GM12878 (cell line): ENCODE measurements at regions not wholly inside any gene's neighbourhood (a gene's known extent, or its start where the extent isn't known, plus 50 kb on each side); places are given as distances from the start of the nearest gene placed in this dataset.

Source experiments
- ATAC-seq: fragments of 200-7000 bp; cut with Tn5 transposase; 3 replicates; pipeline ENCODE4 v1.9.1; 2020; ENCODE audit warnings: mild to moderate bottlenecking, moderate library complexity
- BruUV-seq: library from RNA; stranded (reverse); fragments of 400-500 nt; replicated peaks from 2 replicates; lab custom pipeline; 2021; lab: Mats Ljungman, UMichigan
- CTCF ChIA-PET: fragments of 300-600 bp; sonication (Branson Sonifier 250); formaldehyde crosslinking; extraction: SDS; loops from one replicate; lab custom pipeline; 2021; ENCODE audit warnings: inconsistent platforms; lab: Yijun Ruan, JAX
- POLR2A ChIA-PET: fragments of 350-600 bp; formaldehyde crosslinking; extraction: SDS; loops from one replicate; lab custom pipeline; 2021; ENCODE audit warnings: inconsistent platforms; lab: Charles Lee
- RAD21 ChIA-PET: fragments of 300-600 bp; sonication (Branson Sonifier 250); formaldehyde crosslinking; loops from one replicate; lab custom pipeline; 2023; ENCODE audit warnings: antibody characterized with exemption; ENCODE audit not compliant: unreplicated experiment; lab: Charles Lee
- SMC1A ChIA-PET: fragments of 300-600 bp; sonication (Branson Sonifier 250); formaldehyde crosslinking; loops from one replicate; lab custom pipeline; 2023; ENCODE audit not compliant: unreplicated experiment, uncharacterized antibody; lab: Charles Lee
- DNase-seq: peaks from one replicate; pipeline ENCODE4 v3.0.0-alpha.2; 2011; ENCODE audit warnings: low read depth, low spot score
- FAIRE-seq: peaks from 3 replicates; lab custom pipeline; 2011; peaks lifted over from hg19 to GRCh38; lab: Jason Lieb, UNC
- H2AFZ ChIP-seq: 2 replicates; pipeline ENCODE4 v1.6.0; 2011; ENCODE audit warnings: low read depth, low read length, control low read depth; ENCODE audit not compliant: control insufficient read depth
- H3K27ac ChIP-seq: 2 replicates; pipeline ENCODE4 v1.5.1; 2011; ENCODE audit warnings: control low read depth; ENCODE audit not compliant: control insufficient read depth, insufficient read depth
- H3K27me3 ChIP-seq, 2 experiments: replicated peaks in 1 of 2; 2 replicates each; pipeline versions ENCODE4 v1.6.0 to v1.6.1; 2011; ENCODE audit warnings: low read length in 1 of 2; ENCODE audit not compliant: control insufficient read depth in 2 of 2, insufficient read depth in 2 of 2
- H3K36me3 ChIP-seq, 2 experiments: 2 replicates each; pipeline ENCODE4 v1.5.1; 2011; ENCODE audit warnings: low read length in 1 of 2; ENCODE audit not compliant: control insufficient read depth in 2 of 2, insufficient read depth in 2 of 2
- H3K4me1 ChIP-seq: 2 replicates; pipeline ENCODE4 v1.6.1; 2011; ENCODE audit warnings: mild to moderate bottlenecking, low read length, moderate library complexity, mixed read lengths; ENCODE audit not compliant: control insufficient read depth, insufficient read depth
- H3K4me2 ChIP-seq: 2 replicates; pipeline ENCODE4 v1.6.0; 2011; ENCODE audit warnings: control low read depth; ENCODE audit not compliant: control insufficient read depth, insufficient read depth
- H3K4me3 ChIP-seq: fragments of 200-600 bp; sonication (generic); 2 replicates; pipeline ENCODE4 v1.5.1; 2016
- H3K79me2 ChIP-seq: 2 replicates; pipeline ENCODE4 v1.6.0; 2011; ENCODE audit warnings: low read length; ENCODE audit not compliant: control insufficient read depth, insufficient read depth
- H3K9ac ChIP-seq: 2 replicates; pipeline ENCODE4 v1.8.0; 2011; ENCODE audit warnings: low read length, control low read depth, mixed read lengths; ENCODE audit not compliant: control insufficient read depth, insufficient read depth
- H3K9me3 ChIP-seq: replicated peaks from 3 replicates; pipeline ENCODE4 v1.5.1; 2011; ENCODE audit warnings: mild to moderate bottlenecking, low read length; ENCODE audit not compliant: control insufficient read depth, insufficient read depth
- H4K20me1 ChIP-seq: 2 replicates; pipeline ENCODE4 v1.6.0; 2011; ENCODE audit not compliant: control insufficient read depth, insufficient read depth
- CBX5 ChIP-seq: sonication (generic); IDR thresholded peaks from 2 replicates; pipeline ENCODE4 v1.6.1; 2016; ENCODE audit warnings: low read depth, moderate library complexity, mild to moderate bottlenecking, inconsistent platforms
- GABPA ChIP-seq: IDR thresholded peaks from 2 replicates; pipeline ENCODE4 v1.6.1; 2014; ENCODE audit warnings: antibody characterized with exemption, low read depth, mild to moderate bottlenecking, inconsistent platforms
- HCFC1 ChIP-seq: fragments of 150-350 bp; IDR thresholded peaks from 2 replicates; pipeline ENCODE4 v1.6.1; 2014; ENCODE audit warnings: low read length
- IKZF1 ChIP-seq: fragments of 450-650 bp; conservative IDR thresholded peaks from 2 replicates; pipeline ENCODE4 v1.6.1; 2017; ENCODE audit warnings: antibody characterized with exemption, mild to moderate bottlenecking
- NFYA ChIP-seq: IDR thresholded peaks from 2 replicates; pipeline ENCODE4 v1.6.1; 2011; ENCODE audit warnings: low read depth, mild to moderate bottlenecking, low read length, improper control_type of control experiment, borderline replicate concordance
- NFYB ChIP-seq: IDR thresholded peaks from 2 replicates; pipeline ENCODE4 v1.6.1; 2011; ENCODE audit warnings: low read depth, mild to moderate bottlenecking, low read length, improper control_type of control experiment, moderate library complexity; ENCODE audit not compliant: insufficient read depth
- NR2C2 ChIP-seq: IDR thresholded peaks from 2 replicates; pipeline ENCODE4 v1.6.1; 2011; ENCODE audit warnings: borderline replicate concordance, low read depth; ENCODE audit not compliant: control insufficient read depth, insufficient read length
- RFX5 ChIP-seq: IDR thresholded peaks from 2 replicates; pipeline ENCODE4 v1.6.1; 2011; ENCODE audit warnings: low read depth, low read length, improper control_type of control experiment
- SMC3 ChIP-seq: IDR thresholded peaks from 2 replicates; pipeline ENCODE4 v1.6.1; 2011; ENCODE audit warnings: low read length, improper control_type of control experiment, borderline replicate concordance
- SREBF1 ChIP-seq: IDR thresholded peaks from 2 replicates; pipeline ENCODE4 v1.6.1; 2012; ENCODE audit warnings: mild to moderate bottlenecking, low read length
- TCF7 ChIP-seq: IDR thresholded peaks from 2 replicates; pipeline ENCODE4 v1.6.1; 2014; ENCODE audit warnings: antibody characterized with exemption, borderline replicate concordance
- ZNF274 ChIP-seq: IDR thresholded peaks from one replicate; pipeline ENCODE4 v1.8.0; 2011; ENCODE audit not compliant: insufficient read length, insufficient read depth
- WGBS: methylation state at CpG from one replicate; pipeline ENCODE4 v1.1.6; 2016; ENCODE audit warnings: low lambda C conversion rate; ENCODE audit not compliant: insufficient replicate concordance, insufficient coverage; ENCODE audit errors: missing lambda C conversion rate; 5-methylcytosine and 5-hydroxymethylcytosine counted together
- in situ Hi-C: fragments of 300-500 bp; cut with MboI; formaldehyde crosslinking; loops from 9 replicates; pipeline ENCODE4 v1.14.3; 2018; ENCODE audit warnings: mixed read lengths
- intact Hi-C: fragments of 100-400 bp; cut with micrococcal nuclease; formaldehyde crosslinking; loops from one replicate; pipeline ENCODE4 v1.14.2; 2022; ENCODE audit not compliant: unreplicated experiment
- TF ChIP-seq, protein P1 (sequence below): fragments of 150-350 bp; IDR thresholded peaks from 2 replicates; pipeline ENCODE4 v1.6.1; 2016; ENCODE audit warnings: low read depth, low read length
- TF ChIP-seq, protein P2 (sequence below): fragments of 450-650 bp; IDR thresholded peaks from 2 replicates; pipeline ENCODE4 v1.6.1; 2017; ENCODE audit warnings: mild to moderate bottlenecking, low read depth, inconsistent platforms; ENCODE audit not compliant: poor library complexity, severe bottlenecking

DNA sequence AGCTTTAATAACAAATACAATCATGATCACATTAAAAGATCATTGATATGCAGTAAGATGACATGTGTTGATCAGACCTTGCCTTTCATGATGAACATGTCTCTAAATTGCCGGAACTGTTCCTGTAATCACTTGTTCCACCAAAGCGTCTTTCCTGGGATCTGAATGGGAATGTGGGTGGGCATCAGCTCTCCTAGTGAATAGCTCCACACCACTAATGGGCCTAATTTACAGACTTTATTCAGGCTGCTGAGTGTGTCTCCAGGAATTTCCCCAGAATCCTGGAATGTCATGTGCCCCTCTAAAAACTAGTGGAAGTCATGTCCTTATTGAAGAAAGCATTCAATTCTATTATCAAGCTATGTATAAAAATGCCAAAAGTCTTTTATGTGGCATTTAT, 765.1 kb upstream of the CTNND2 start:
- Histone ChIP-seq H3K4me1 (no peaks in the 10 kb centered on the region), H3K4me3 (no peak overlapping the region), H3K9me3 (no peaks in the 10 kb centered on the region; the same call in 2 of the 3 replicates), H3K27ac (no peak overlapping the region), H3K4me2 (no peak overlapping the region), H3K9ac (no peak overlapping the region), H3K79me2 (no peaks in the 10 kb centered on the region), H4K20me1 (no peaks in the 10 kb centered on the region), H3K36me3 (no peaks in the 10 kb centered on the region), H3K27me3 (no peaks in the 10 kb centered on the region), H2AFZ (no peak overlapping the region)
- ATAC-seq (no peak), DNase-seq (no peak), FAIRE-seq (no peak)
- SMC1A ChIA-PET, result no interaction called here
- RAD21 ChIA-PET, result no interaction called here
- 64% methylated on average over 2 of the region's 2 CpGs for WGBS
- BruUV-seq, result no TSS peak
- CTCF ChIA-PET, result no interaction called here
- TF ChIP-seq NFYB (no peak), SREBF1 (no peak), IKZF1 (no peak)
- TF ChIP-seq, protein P1, sequence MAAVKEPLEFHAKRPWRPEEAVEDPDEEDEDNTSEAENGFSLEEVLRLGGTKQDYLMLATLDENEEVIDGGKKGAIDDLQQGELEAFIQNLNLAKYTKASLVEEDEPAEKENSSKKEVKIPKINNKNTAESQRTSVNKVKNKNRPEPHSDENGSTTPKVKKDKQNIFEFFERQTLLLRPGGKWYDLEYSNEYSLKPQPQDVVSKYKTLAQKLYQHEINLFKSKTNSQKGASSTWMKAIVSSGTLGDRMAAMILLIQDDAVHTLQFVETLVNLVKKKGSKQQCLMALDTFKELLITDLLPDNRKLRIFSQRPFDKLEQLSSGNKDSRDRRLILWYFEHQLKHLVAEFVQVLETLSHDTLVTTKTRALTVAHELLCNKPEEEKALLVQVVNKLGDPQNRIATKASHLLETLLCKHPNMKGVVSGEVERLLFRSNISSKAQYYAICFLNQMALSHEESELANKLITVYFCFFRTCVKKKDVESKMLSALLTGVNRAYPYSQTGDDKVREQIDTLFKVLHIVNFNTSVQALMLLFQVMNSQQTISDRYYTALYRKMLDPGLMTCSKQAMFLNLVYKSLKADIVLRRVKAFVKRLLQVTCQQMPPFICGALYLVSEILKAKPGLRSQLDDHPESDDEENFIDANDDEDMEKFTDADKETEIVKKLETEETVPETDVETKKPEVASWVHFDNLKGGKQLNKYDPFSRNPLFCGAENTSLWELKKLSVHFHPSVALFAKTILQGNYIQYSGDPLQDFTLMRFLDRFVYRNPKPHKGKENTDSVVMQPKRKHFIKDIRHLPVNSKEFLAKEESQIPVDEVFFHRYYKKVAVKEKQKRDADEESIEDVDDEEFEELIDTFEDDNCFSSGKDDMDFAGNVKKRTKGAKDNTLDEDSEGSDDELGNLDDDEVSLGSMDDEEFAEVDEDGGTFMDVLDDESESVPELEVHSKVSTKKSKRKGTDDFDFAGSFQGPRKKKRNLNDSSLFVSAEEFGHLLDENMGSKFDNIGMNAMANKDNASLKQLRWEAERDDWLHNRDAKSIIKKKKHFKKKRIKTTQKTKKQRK, result no peak
- POLR2A ChIA-PET, result no interaction called here
- in situ Hi-C loops (no loop called here), intact Hi-C loops (no loop called here)

DNA sequence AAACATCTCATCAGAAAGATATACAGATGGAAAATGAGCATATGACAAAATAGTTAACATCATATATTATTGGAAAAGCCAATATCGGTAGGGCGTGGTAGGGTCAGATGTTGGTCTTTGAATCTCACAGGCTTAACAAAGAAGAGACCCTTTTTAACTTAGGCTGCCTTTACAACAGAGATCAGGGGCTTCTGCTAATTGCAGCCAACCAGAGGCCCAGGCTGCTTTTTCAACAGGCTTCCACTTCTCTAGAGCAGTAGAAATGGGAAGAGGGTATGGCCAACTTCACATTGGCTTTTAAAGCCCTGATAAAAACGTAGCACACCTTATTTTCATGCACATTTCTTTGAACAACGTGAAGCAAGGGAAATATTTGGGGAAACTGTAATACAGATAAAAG, 764.3 kb upstream of the CTNND2 start:
- no peak for FAIRE-seq
- Histone ChIP-seq H3K4me3 (no peak overlapping the region), H3K4me2 (no peak overlapping the region), H3K36me3 (no peaks in the 10 kb centered on the region), H3K27me3 (no peaks in the 10 kb centered on the region), H3K9ac (no peak overlapping the region), H4K20me1 (no peaks in the 10 kb centered on the region), H2AFZ (no peak overlapping the region), H3K79me2 (no peaks in the 10 kb centered on the region), H3K9me3 (no peaks in the 10 kb centered on the region), H3K4me1 (no peaks in the 10 kb centered on the region), H3K27ac (no peak overlapping the region)
- CTCF ChIA-PET, result no interaction called here
- in situ Hi-C loops, result no loop called here
- POLR2A ChIA-PET, result no interaction called here
- BruUV-seq, result no TSS peak
- RAD21 ChIA-PET, result no interaction called here
- ATAC-seq, result no peak
- WGBS, result 44% methylated on average over 4 of the region's 4 CpGs
- no peak for DNase-seq
- SMC1A ChIA-PET, result no interaction called here
- intact Hi-C loops, result no loop called here
- TF ChIP-seq RFX5, result no peak
- no peak for TF ChIP-seq TCF7
- no peak for TF ChIP-seq CBX5
- no peak for TF ChIP-seq SMC3
- no peak for TF ChIP-seq GABPA
- TF ChIP-seq HCFC1, result no peak
- TF ChIP-seq ZNF274, result no peak
- TF ChIP-seq NR2C2, result no peak
- TF ChIP-seq, protein P2, sequence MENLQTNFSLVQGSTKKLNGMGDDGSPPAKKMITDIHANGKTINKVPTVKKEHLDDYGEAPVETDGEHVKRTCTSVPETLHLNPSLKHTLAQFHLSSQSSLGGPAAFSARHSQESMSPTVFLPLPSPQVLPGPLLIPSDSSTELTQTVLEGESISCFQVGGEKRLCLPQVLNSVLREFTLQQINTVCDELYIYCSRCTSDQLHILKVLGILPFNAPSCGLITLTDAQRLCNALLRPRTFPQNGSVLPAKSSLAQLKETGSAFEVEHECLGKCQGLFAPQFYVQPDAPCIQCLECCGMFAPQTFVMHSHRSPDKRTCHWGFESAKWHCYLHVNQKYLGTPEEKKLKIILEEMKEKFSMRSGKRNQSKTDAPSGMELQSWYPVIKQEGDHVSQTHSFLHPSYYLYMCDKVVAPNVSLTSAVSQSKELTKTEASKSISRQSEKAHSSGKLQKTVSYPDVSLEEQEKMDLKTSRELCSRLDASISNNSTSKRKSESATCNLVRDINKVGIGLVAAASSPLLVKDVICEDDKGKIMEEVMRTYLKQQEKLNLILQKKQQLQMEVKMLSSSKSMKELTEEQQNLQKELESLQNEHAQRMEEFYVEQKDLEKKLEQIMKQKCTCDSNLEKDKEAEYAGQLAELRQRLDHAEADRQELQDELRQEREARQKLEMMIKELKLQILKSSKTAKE, result no peak
- no peak for TF ChIP-seq NFYA
